ENCODE measurements at regions not wholly inside any gene's neighbourhood (a gene's known extent, or its start where the extent isn't known, plus 50 kb on each side); places are given as distances from the start of the nearest gene placed in this dataset.
A peak's percentile ranks its signal among the peaks of the same experiment; 100 is the strongest.

GRCh38 chr17:63365366-63366240 is 80.5 kb downstream of the CYB561 start:
- no peaks in the 10 kb centered on the region for H3K9me3 ChIP-seq
- H3K9ac ChIP-seq: peak overlapping the region; percentile 52
- H3K4me2 ChIP-seq: peak overlapping the region; percentile 12
- H4K20me1 ChIP-seq (ENCODE audit: insufficient read depth): no peaks in the 10 kb centered on the region
- peaks cover 9 to 46% of the 10 kb centered on the region in 2 experiments for H3K4me1 ChIP-seq (ENCODE audit: control insufficient read depth in 1 of 2, insufficient read depth in 2 of 2, low read depth in 1 of 2, low read length in 1 of 2)
- 34% methylated on average over 8 of the region's 8 CpGs for WGBS (ENCODE audit: low lambda C conversion rate)
- peaks cover 39% of the 10 kb centered on the region; the same call in 1 of the 2 replicates for H3K79me2 ChIP-seq (ENCODE audit: insufficient read depth)
- no peak overlapping the region for H3K4me3 ChIP-seq (ENCODE audit: low read depth in 2 of 2, low read length in 1 of 2)
- ChIA-PET CTCF (interaction anchor here (0.5 to 2.2 kb wide), 9 partner anchors 10 to 69 kb away, joined by 3 to 10 read pairs (median 3); no protein-coding TSS in a partner anchor), POLR2A (interaction anchor here (0.9 kb wide), 1 partner anchor 13 kb away, joined by 4 read pairs; no protein-coding TSS in a partner anchor)
- H3K27ac ChIP-seq (ENCODE audit: low read depth in 2 of 2, low read length in 1 of 2): peak overlapping the region; percentile 78 to 84
- no peak overlapping the region for H2AFZ ChIP-seq (ENCODE audit: low read depth)
- H3K27me3 ChIP-seq (ENCODE audit: insufficient read depth): no peaks in the 10 kb centered on the region
- no peak for DNase-seq
- H3K9me2 ChIP-seq: no peaks in the 10 kb centered on the region
- H3K36me3 ChIP-seq (replicated peaks in 1 of 2; ENCODE audit: control insufficient read depth in 1 of 2, insufficient read depth in 2 of 2, low read length in 1 of 2): peaks cover 15 to 31% of the 10 kb centered on the region in 2 experiments
- peaks cover 48% of the 10 kb centered on the region for H3F3A ChIP-seq (replicated peaks; ENCODE audit: insufficient read depth)
- TF ChIP-seq EP300 (IDR thresholded peaks at IDR 0.05; ENCODE audit: borderline replicate concordance in 1 of 2, low read depth in 1 of 2, low read length in 1 of 2) (peak; percentile 21 to 85; a peak in 3 of 4 replicates), USF1 (IDR thresholded peaks at IDR 0.05; ENCODE audit: borderline replicate concordance, low read depth) (no peak), IRF3 (IDR thresholded peaks at IDR 0.05; ENCODE audit: low read depth, low read length) (no peak), POLR2AphosphoS5 (IDR thresholded peaks at IDR 0.05; ENCODE audit: low read depth, low read length) (no peak; the same call in 1 of the 2 replicates), MAX (IDR thresholded peaks at IDR 0.05; ENCODE audit: low read depth) (no peak), EZH2phosphoT487 (IDR thresholded peaks at IDR 0.05; ENCODE audit: borderline replicate concordance, low read depth) (no peak), FOSL2 (IDR thresholded peaks at IDR 0.05; ENCODE audit: borderline replicate concordance, low read depth) (peak; percentile 58; the same call in 1 of the 2 replicates), RCOR1 (IDR thresholded peaks at IDR 0.05; ENCODE audit: low read length) (no peak), FOXJ3 (CRISPR knock-in tag; IDR thresholded peaks at IDR 0.05) (no peak), TEAD4 (IDR thresholded peaks at IDR 0.05; ENCODE audit: borderline replicate concordance, insufficient read depth) (peak; percentile 72; the same call in 1 of the 2 replicates), NFIC (IDR thresholded peaks at IDR 0.05; ENCODE audit: borderline replicate concordance) (peak; percentile 35; the same call in 1 of the 2 replicates), RAD21 (IDR thresholded peaks at IDR 0.05; ENCODE audit: low read length) (0 out of 2 replicates have a peak, but pooled peaks have one; percentile 4), GABPA (IDR thresholded peaks at IDR 0.05; ENCODE audit: low read depth) (no peak), SIN3A (IDR thresholded peaks at IDR 0.05; ENCODE audit: borderline replicate concordance, low read depth, low read length) (0 out of 2 replicates have a peak, but pooled peaks have one; percentile 40), RFX5 (IDR thresholded peaks at IDR 0.05; ENCODE audit: low read length) (no peak), CHD2 (IDR thresholded peaks at IDR 0.05; ENCODE audit: low read length, partially characterized antibody) (no peak), PBX3 (IDR thresholded peaks at IDR 0.05) (peak; percentile 59; the same call in 1 of the 2 replicates), SMC3 (IDR thresholded peaks at IDR 0.05; ENCODE audit: low read depth, low read length) (no peak), RXRA (IDR thresholded peaks at IDR 0.05; ENCODE audit: borderline replicate concordance, low read depth) (no peak), GATA2 (CRISPR knock-in tag; IDR thresholded peaks at IDR 0.05) (no peak), REST (IDR thresholded peaks at IDR 0.05; ENCODE audit: low read depth, low read length) (no peak), TAF1 (IDR thresholded peaks at IDR 0.05; ENCODE audit: borderline replicate concordance, low read depth, low read length) (no peak), MXI1 (IDR thresholded peaks at IDR 0.05; ENCODE audit: low read depth, low read length) (no peak), ELF1 (IDR thresholded peaks at IDR 0.05) (no peak), TCF12 (IDR thresholded peaks at IDR 0.05) (peak; percentile 72)
